K562 (cell line): ENCODE measurements at regions not wholly inside any gene's neighbourhood (a gene's known extent, or its start where the extent isn't known, plus 50 kb on each side); places are given as distances from the start of the nearest gene placed in this dataset.

Experiments
- CUX1 ChIP-seq: fragments of 200-800 bp; sonication (Bioruptor generic); IDR thresholded peaks from 2 replicates; pipeline ENCODE4 v1.6.1; 2016; ENCODE audit warnings: missing genetic modification characterization, missing compliant biosample characterization
- DIDO1 ChIP-seq: fragments of 450-650 bp; IDR thresholded peaks from 2 replicates; pipeline ENCODE4 v1.6.1; 2016; ENCODE audit warnings: low read depth, missing biosample characterization, missing genetic modification characterization
- FOSL1 ChIP-seq: fragments of 200-800 bp; sonication (Bioruptor generic); conservative IDR thresholded peaks from 2 replicates; pipeline ENCODE4 v1.6.1; 2016; ENCODE audit warnings: missing genetic modification characterization, missing compliant biosample characterization
- MCM7 ChIP-seq, 2 experiments: fragments of 450-650 bp; IDR thresholded peaks; 2 replicates each; pipeline ENCODE4 v1.6.1; 2016 to 2018
- NCOA2 ChIP-seq, 2 experiments: fragments of 450-650 bp; IDR thresholded peaks; 2 replicates each; pipeline ENCODE4 v1.6.1; 2018; ENCODE audit warnings: mild to moderate bottlenecking in 2 of 2, moderate library complexity in 1 of 2; ENCODE audit not compliant: partially characterized antibody in 2 of 2
- OTX1 ChIP-seq: fragments of 450-650 bp; formaldehyde crosslinking; IDR thresholded peaks from 2 replicates; pipeline ENCODE4 v1.4.0; 2022; ENCODE audit warnings: mild to moderate bottlenecking
- PRPF4 ChIP-seq: fragments of 200-400 bp; formaldehyde crosslinking; IDR thresholded peaks from one replicate; pipeline ENCODE4 v1.6.1; 2017; ENCODE audit warnings: low read length, low read depth, mild to moderate bottlenecking; ENCODE audit not compliant: insufficient read depth, poor library complexity, severe bottlenecking
- SIN3A ChIP-seq, 2 experiments: fragments of 150-350 bp in 1 of 2; IDR thresholded peaks; 2 replicates each; pipeline ENCODE4 v1.6.1; 2011 to 2016; ENCODE audit warnings: borderline replicate concordance in 2 of 2, low read depth in 2 of 2, low read length in 2 of 2, mild to moderate bottlenecking in 2 of 2, moderate library complexity in 2 of 2; ENCODE audit not compliant: control insufficient read depth in 1 of 2
- SNIP1 ChIP-seq: fragments of 450-650 bp; IDR thresholded peaks from 2 replicates; pipeline ENCODE4 v1.7.1; 2017; ENCODE audit warnings: low read depth, mild to moderate bottlenecking
- WHSC1 ChIP-seq: IDR thresholded peaks from one replicate; pipeline ENCODE4 v1.6.1; 2012; ENCODE audit warnings: low read length, control low read depth, inconsistent platforms
- ZHX1 ChIP-seq: fragments of 150-350 bp; conservative IDR thresholded peaks from 2 replicates; pipeline ENCODE4 v1.6.1; 2014; ENCODE audit warnings: low read length
- TF ChIP-seq, protein P1 (sequence below): fragments of 450-650 bp; formaldehyde crosslinking; IDR thresholded peaks from 2 replicates; pipeline ENCODE4 v1.4.0; 2020; ENCODE audit warnings: mild to moderate bottlenecking, moderate library complexity

- TF ChIP-seq WHSC1 (no peak), SIN3A (IDR thresholded peaks at IDR 0.05; ENCODE audit: borderline replicate concordance in 2 of 2, control insufficient read depth in 1 of 2, low read depth in 2 of 2, low read length in 2 of 2) (no peak), CUX1 (CRISPR knock-in tag) (no peak), NCOA2 (IDR thresholded peaks at IDR 0.05; ENCODE audit: partially characterized antibody in 2 of 2) (no peak), MCM7 (IDR thresholded peaks at IDR 0.05) (no peak), SNIP1 (no peak), PRPF4 (no peak), DIDO1 (tag) (no peak), FOSL1 (tag) (no peak), ZHX1 (no peak), OTX1 (CRISPR knock-in tag) (no peak)
- TF ChIP-seq, protein P1, sequence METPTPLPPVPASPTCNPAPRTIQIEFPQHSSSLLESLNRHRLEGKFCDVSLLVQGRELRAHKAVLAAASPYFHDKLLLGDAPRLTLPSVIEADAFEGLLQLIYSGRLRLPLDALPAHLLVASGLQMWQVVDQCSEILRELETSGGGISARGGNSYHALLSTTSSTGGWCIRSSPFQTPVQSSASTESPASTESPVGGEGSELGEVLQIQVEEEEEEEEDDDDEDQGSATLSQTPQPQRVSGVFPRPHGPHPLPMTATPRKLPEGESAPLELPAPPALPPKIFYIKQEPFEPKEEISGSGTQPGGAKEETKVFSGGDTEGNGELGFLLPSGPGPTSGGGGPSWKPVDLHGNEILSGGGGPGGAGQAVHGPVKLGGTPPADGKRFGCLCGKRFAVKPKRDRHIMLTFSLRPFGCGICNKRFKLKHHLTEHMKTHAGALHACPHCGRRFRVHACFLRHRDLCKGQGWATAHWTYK (CRISPR knock-in tag), result no peak
These were observed 165.1 kb upstream of the PCSK2 start (continued) for GRCh38 chr20:17061715-17062114.
